Left renal cortex interstitium (tissue), 4 donors: ENCODE measurements at regions not wholly inside any gene's neighbourhood (a gene's known extent, or its start where the extent isn't known, plus 50 kb on each side); places are given as distances from the start of the nearest gene placed in this dataset.
"Not testable (repeated sequence)": the region's sequence is repeated elsewhere in the genome, so short reads cannot be mapped to it uniquely, and the experiment has no call there.

Experiments
- DNase-seq, 4 donors: peaks; one replicate each; pipeline ENCODE4 v3.0.0-alpha.2; 2013; ENCODE audit warnings: low read depth in 4 of 4, low spot score in 2 of 4, missing footprints in 1 of 4

GRCh38 chr16:16559179-16559740 is 180.3 kb downstream of the NPIPA7 start:
- DNase-seq = not testable (repeated sequence)

GRCh38 chr16:16561532-16561931 is 182.6 kb downstream of the NPIPA7 start:
- DNase-seq = not testable (repeated sequence)

DNA sequence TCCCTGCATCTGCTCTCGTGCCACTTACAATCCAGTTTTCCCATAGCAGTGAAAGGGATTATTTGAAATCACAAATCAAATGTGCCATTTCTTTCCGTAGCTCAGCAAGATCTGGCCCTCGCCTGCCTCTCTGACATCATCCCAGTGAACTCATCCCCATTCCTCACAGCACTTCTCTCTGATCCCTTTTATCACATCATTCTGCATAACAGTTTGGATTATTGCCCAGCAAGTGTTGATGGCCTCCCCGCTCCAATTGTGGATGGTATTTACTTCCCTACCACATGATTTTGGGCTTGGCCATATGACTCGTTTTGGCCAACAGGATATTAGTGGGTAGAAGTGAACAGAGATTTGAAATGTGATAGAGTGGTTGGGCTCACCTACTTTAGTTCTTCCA is 185.0 kb downstream of the NPIPA7 start:
- DNase-seq = not testable (repeated sequence)

DNA sequence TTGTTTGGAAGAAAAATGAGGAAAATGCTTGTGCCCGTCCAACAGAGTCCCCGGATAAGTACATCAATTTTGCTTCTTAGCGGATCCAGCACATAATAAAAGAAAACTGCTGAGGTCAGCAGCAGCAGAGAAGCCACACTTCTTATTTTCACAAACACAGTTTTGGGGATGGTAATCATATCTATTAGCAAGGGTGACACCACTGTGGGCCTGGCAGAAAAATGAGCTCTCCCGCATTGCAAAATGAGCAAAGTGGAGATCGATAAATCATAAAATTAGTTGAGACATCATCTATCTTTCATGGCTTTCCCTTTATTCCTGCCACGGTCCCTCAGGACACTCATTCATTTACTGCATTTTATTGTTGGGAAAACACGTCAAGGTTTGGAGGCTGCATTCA is 186.4 kb downstream of the NPIPA7 start:
- not testable (repeated sequence) for DNase-seq

- not testable (repeated sequence) for DNase-seq
Measured at GRCh38 chr16:16570055-16570454, 191.1 kb downstream of the NPIPA7 start.

GRCh38 chr16:16570874-16571273 is 191.9 kb downstream of the NPIPA7 start:
- not testable (repeated sequence) for DNase-seq

GRCh38 chr16:16572130-16572774 is 193.3 kb downstream of the NPIPA7 start:
- not testable (repeated sequence) for DNase-seq

DNA sequence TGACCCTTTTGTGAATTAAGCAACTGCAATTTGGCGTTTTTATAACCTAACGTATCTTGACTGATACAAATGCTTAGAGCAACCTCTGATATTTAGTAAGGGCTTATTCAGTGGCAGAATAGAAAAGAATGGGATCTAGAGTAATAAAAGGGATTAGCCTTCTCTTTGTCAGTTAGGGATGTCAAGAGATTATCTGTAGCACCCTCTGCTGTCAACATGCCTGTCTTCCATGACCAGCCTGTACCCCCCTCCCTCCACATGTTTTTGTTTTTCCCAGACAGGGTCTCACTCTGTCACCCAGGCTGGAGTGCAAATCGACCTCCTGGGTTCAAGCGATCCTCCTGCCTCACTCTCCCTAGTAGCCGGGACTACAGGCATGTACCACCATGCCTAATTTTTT is 198.1 kb downstream of the NPIPA7 start:
- DNase-seq = not testable (repeated sequence)

- no peak for DNase-seq
Measured at GRCh38 chr16:16578701-16579100, 199.8 kb downstream of the NPIPA7 start.

DNA sequence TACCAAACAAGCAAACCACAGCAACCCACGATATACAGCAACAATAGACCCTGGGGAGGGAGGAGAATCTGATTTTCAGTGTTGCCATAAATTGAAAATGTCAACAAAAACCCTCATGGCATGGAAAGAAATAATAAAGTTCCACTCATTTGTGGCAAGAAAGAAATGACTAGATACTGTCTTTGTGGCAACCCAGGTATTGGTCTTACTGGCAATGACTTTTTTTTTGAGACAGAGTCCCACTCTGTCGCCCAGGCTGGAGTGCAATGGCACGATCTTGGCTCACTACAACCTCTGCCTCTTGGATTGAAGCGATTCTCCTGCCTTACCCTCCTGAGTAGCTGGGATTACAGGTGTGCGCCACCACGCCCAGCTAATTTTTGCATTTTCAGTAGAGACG is 204.0 kb downstream of the NPIPA7 start:
- not testable (repeated sequence) for DNase-seq

- DNase-seq = not testable (repeated sequence)
Measured at GRCh38 chr16:16586073-16586651, 207.2 kb downstream of the NPIPA7 start.

DNA sequence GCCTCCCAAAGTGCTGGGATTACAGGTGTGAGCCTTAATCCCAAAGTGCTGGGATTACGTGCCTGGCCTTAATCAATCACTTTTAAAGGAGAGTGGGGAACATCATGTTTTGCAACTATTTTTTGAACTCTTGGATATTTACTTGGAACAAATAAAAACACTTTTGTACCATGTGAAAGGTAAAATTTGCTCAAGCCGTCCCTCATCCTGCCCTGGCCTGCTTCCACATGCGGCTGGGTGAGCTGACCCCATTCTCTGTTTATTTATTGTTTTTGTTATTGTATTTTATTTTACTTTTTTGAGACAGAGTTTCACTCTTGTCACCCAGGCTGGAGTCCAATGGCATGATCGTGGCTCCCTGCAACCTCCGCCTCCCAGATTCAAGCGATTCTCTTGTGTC is 208.0 kb downstream of the NPIPA7 start:
- DNase-seq = not testable (repeated sequence)

GRCh38 chr16:16588436-16588835 is 209.5 kb downstream of the NPIPA7 start:
- not testable (repeated sequence) for DNase-seq

DNA sequence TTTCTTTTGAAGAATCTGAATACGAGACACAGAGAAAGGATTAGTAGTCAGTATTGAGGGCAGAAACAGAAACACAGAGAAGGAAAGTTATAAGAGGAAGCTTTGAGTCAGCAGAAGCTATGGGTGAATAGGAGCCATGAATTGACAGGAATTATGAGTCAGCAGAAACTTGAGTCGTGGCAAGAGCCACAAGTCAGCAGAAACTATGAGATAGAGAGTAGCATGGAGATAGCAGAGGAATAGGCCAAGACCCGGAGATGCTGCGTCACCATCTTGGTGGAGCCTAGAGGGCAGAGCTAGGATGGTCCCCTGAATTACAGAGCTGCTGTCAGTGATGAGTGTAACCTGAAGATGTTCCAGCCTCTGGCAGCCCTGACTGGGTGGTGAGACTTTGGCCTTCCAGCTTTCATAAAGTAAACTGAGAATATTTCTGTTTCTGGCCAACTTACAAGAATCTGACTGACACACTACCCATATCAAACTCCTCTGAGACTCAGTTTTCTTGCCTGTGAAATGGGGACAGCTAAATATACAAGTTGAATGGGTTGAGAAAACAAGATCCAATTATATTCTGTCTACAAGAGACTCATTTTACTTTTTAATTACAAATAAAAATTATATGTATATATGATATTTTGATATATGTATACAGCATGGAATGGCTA is 211.8 kb downstream of the NPIPA7 start:
- not testable (repeated sequence) for DNase-seq

DNA sequence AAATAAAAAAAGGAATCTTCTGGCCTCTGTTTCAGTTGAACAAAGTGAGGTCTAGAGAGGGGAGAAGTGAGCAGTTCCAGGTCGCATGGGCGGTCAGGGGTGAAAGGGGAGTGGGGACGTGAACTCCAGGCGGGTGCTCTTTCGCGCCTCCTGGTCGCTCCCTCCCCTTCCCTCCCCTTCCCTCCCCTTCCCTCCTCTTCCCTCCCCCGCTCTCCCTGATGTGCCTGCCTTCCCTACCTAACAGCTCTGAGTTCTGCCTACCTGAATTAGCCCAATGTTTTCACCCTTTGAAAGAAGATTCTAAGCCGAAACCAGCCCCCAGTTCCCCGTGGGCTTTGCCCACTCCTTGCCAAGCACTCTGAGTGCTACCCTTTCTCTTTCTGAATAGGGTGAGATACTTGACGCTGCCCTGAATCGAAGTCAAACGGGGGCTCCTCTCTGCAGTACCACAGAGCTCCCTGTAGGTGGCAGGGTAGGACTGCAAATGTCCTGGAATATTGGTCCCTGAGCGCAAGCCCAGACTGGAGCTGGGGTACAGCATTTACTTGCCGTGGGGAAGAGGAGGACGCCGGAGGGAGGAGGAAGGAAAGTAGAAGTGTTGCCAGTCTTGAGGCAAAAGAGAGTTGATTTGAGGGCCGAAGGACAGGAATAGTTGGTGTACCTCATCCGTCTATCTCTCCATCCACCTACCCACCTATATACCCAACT is 214.4 kb downstream of the NPIPA7 start:
- peak in 1 of 4 donors; percentile 0 for DNase-seq

DNA sequence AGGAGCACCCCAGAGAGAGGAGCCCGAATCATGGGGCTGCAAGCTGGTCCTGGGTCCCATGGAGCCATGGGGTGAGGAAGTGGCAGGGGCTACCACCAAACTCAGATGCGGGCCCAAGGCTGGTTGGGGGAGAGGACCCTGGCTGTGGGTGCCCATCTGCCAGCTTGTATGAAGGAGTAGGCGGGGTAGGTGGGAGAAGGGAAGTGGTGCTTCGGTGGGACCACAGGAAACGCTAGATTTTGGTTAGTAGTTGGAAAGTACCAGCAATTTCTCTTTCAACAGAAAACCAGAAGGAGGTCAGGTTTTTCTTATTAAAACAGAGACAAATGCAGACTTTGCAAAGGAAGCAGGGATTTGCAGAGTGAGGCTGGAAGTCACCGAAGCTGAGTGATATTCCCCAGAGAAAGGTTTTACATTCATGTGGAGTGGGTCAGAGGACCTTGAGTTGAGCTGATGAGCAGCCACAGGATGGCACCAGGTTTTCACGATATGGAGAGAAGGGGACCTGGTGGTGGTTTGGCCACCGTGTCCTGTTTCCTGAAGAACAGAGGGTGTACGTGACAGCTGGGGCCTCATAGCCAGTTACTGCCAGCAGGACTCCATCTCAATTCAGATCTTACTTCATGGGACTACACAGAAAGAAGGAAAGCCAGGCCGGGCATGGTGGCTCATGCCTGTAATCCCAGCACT is 216.2 kb downstream of the NPIPA7 start:
- DNase-seq = not testable (repeated sequence)

- not testable (repeated sequence) for DNase-seq
Measured at GRCh38 chr16:16601239-16601638, 222.3 kb downstream of the NPIPA7 start.

GRCh38 chr16:16607401-16608082 is 228.6 kb downstream of the NPIPA7 start:
- DNase-seq = not testable (repeated sequence)

GRCh38 chr16:16609627-16610026 is 230.7 kb downstream of the NPIPA7 start:
- DNase-seq = not testable (repeated sequence)
